GM19035 (cell line): ENCODE measurements at regions not wholly inside any gene's neighbourhood (a gene's known extent, or its start where the extent isn't known, plus 50 kb on each side); places are given as distances from the start of the nearest gene placed in this dataset.
A peak's percentile ranks its signal among the peaks of the same experiment; 100 is the strongest.

Experiments
- ATAC-seq: cut with Tn5 transposase; IDR thresholded peaks from one replicate; pipeline ENCODE4 v1.9.1; 2021; ENCODE audit not compliant: unreplicated experiment

DNA sequence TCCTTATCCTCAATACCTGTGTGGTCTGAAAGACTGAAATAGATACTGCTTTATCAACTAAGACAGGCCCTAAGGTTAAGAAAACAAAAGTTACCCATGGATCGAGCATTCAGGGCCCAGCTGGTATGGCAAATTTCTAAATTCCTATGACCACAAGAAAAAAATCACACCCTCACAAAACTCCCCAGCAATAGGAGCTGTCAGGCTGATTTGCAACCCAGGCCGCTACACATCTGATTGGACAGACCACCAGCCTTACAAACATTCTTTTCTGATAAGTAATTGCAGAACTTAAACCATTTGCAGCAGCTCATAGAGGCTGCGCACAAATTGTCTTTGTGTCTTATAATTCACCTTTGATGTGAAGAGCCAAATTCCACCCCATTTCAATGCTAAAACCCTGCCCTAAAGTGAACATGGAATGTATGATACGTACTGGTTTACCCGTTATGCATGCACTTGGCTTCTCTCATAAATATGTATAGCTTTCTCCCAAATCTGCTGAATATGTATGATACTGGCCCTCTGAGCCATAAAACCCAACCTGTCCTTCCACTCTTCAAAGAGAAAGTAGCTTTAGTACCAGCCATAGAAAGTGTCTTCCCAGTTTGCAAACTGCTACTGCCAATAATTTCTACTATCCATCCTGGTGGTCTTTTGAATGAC is 842.5 kb downstream of the GRID1 start:
- ATAC-seq = no peak

- no peak for ATAC-seq
These were observed 838.8 kb downstream of the GRID1 start for GRCh38 chr10:85527616-85528317.

DNA sequence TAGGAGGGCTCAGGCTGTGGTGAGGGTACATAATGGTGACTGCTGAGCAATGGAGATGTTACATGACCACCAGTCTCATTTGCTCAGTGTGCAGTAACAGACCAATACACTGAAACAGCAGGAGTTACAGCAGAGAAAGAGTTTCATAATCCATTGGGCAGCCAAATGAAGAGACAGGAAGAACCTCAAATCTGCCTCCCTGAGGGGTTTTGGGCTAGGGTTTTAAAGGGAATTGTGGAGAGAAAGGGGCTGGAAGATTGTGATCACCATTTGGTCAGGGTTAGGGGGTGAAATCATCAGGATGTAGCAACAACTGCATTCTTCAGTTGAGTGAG is 838.3 kb downstream of the GRID1 start:
- no peak for ATAC-seq

DNA sequence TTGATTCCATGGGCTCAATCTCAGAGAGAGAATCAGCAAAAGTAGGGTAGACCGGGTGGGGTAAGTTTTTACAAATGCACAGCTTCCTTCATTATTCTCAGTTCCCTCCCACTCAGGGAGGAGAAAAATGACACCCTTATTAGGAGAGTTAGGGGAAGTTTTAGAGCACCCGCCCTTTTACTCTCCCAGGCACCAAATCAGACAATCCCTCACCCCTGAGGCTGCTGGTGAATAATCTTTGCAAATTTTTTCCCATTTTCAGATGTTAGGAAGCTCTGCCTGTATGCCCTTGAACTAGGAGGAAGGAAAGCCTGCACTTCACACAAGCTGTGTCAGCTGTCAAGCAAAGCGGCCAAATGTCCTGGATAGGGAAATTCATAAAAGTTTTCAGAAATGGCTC is 834.9 kb downstream of the GRID1 start:
- ATAC-seq = no peak

- ATAC-seq = no peak
These were observed 833.8 kb downstream of the GRID1 start for GRCh38 chr10:85532773-85533172.

DNA sequence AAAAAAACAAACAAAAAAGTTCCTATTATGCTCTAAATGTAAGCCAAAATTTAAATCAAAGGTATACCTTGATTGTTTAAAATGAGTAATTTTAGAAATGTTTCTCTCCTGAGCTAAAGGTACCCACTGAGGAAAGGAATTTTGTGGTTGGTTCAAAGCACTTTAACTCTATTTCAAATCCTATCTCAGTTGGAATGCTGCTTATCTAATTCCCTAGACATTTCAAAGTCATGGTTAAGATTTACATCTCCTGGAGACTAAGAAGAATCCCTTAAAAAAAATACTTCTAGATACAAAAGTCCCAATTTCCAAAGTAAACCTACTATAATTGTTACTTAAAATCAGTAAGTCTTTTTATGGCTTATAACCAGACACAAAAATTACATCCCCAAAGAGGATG is 830.7 kb downstream of the GRID1 start:
- ATAC-seq = no peak

DNA sequence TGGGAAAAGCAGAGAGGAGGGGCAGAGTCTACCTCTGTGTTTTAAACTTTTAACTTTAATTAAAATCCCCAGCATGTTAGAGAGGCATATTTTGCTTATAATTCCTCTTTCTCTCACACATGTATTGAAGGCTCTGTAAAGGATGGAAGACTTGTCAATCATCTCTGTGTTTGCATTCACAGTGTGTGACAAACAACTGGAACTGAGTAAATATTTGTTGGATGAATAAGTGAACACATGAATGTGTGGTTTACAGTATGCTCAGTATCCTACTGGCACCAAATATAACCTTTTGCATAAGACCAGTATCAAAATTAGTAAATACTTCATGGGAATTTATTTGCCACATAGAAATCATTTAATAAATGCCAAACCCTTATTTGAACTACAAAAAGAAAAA is 829.0 kb downstream of the GRID1 start:
- ATAC-seq = no peak

DNA sequence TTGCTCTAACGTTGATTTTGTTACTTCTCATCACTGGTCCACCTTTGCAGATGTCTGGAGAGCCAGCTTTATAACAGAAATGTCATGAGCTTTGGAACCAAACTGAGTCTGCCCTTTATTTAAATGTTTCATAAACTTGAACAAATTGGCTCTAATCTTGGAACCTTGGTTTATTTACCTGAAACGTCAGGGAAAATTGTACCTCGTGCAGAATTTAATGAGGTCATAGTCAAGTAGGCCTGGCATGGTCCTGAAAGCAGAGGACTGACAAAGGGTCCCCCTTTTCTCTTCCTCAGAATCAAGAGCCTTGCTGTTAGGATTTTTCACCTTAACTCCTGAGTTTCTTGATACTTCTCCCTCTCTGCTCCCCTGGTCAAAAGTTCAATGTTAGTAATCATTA is 828.0 kb downstream of the GRID1 start:
- ATAC-seq = no peak

- ATAC-seq = no peak
These were observed 824.4 kb downstream of the GRID1 start for GRCh38 chr10:85542152-85542551.

DNA sequence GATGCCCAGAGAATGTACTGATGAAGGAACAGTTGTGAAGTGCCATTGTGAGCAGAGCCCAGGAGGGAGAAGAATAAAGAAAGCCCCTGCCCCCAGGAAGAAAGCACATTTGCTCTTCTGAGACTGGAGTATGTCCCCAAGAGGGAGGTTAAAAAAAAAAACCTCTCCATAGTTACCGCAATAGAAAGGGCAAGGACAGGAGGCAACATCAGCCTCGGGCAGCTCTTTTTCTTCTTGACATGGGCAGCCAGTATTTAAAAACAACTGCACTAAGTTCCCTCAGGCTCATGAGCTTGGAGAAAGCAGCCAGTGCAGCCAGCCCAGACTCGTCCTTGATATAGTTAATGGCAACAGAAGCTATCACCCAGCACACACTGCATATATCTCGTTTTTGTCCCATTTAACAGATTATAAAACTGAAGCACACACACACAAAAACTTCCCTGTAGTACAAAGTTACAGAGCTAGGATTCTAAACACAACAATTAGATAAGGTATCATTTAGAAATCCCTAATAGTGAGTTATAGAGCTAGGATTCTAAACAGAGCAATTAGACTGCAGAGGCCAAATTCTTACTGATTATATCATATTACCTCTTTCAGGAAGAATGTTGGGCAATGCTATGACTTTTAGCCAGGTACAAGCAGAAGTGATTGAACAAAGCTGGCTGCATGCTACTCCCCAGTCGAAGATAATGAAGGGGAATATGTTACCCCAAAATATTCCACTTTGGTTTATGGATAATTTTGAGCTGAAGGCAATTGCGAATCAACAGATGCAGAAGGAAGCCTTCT is 823.5 kb downstream of the GRID1 start:
- ATAC-seq = no peak

DNA sequence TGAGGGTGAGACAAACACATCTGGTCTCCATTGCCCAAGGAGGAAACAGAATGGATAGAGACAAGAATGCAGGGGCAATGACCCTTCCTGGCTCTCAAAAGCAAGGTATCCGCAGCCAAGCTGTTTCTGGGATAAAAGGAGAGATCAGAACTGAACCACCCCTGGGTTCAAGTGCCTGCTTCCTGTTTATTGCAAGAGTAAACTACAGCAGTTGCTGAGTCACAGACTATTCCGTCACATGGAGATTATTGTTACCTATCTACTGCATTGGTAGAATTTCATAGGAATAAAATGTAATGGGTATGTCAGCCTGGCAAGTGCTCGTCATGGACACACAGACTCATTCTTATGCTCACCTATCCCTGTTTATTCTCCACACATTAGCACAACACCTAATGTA is 821.6 kb downstream of the GRID1 start:
- no peak for ATAC-seq

DNA sequence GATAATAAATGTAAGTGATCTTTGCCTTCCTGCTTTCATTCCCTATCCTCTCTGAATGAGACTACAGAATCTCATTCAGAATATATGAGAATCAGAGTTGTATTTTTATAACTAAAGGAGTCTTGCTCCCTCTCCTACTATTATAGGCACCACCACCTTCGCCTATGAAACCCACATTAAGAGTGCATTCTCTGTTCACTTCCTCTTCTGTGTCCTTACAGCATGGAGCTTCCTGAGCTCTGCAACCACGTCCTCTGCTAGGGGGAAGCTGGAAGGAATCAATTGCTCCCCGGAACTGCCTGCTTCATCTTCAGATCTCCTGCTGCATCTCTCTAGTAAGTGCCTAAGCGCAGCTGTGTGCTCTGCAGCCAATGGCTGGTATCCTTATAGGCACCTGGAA is 820.7 kb downstream of the GRID1 start:
- no peak for ATAC-seq

GRCh38 chr10:85547460-85548023 is 819.1 kb downstream of the GRID1 start:
- ATAC-seq = no peak

DNA sequence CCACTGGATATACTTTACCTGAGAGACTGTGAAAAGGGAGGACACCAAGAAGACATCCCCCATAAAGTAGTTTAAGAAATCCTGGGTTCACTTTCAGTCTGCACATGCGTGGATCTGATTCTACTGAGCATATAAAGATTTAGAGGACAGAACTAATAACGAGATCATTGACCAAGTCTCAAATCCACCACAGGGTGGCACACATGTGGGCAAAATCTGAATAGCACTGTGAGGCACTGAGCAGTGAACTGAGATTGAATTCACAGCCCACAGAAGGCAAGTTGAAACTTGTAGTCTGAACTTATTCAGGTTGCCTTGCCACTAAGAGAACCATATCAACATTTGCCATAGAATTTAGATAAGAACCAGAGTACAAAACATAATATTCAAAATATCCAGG is 818.6 kb downstream of the GRID1 start:
- ATAC-seq = peak; percentile 92
